ENCODE measurements at regions not wholly inside any gene's neighbourhood (a gene's known extent, or its start where the extent isn't known, plus 50 kb on each side); places are given as distances from the start of the nearest gene placed in this dataset.
"Not testable (repeated sequence)": the region's sequence is repeated elsewhere in the genome, so short reads cannot be mapped to it uniquely, and the experiment has no call there.

GRCh38 chr12:7591531-7591930 is 74.2 kb downstream of the APOBEC1 start:
- no peak for DNase-seq

GRCh38 chr12:7590085-7590484 is 75.6 kb downstream of the APOBEC1 start:
- DNase-seq: not testable (repeated sequence)

- DNase-seq: peak; percentile 2
Observed at GRCh38 chr12:7588742-7589329, 76.9 kb downstream of the APOBEC1 start.

GRCh38 chr12:7584137-7584536 is 80.6 kb upstream of the CD163 start:
- DNase-seq: not testable (repeated sequence)

GRCh38 chr12:7583471-7583870 is 79.9 kb upstream of the CD163 start:
- DNase-seq: no peak

GRCh38 chr12:7582796-7583195 is 79.2 kb upstream of the CD163 start:
- DNase-seq: no peak

GRCh38 chr12:7581625-7582024 is 78.0 kb upstream of the CD163 start:
- DNase-seq: no peak

GRCh38 chr12:7581046-7581445 is 77.5 kb upstream of the CD163 start:
- DNase-seq: no peak

GRCh38 chr12:7571257-7571656 is 67.7 kb upstream of the CD163 start:
- DNase-seq: no peak

GRCh38 chr12:7557227-7557626 is 53.6 kb upstream of the CD163 start:
- no peak for DNase-seq

- no peak for DNase-seq
Observed at GRCh38 chr12:7555752-7556151, 52.2 kb upstream of the CD163 start.

GRCh38 chr12:7554831-7555230 is 51.3 kb upstream of the CD163 start:
- not testable (repeated sequence) for DNase-seq
